Pons (tissue), 1 donor: ENCODE measurements at regions not wholly inside any gene's neighbourhood (a gene's known extent, or its start where the extent isn't known, plus 50 kb on each side); places are given as distances from the start of the nearest gene placed in this dataset.
"Not testable (repeated sequence)": the region's sequence is repeated elsewhere in the genome, so short reads cannot be mapped to it uniquely, and the experiment has no call there.

Experiments used
- DNase-seq: peaks from one replicate; pipeline ENCODE4 v3.0.0-alpha.2; 2016; ENCODE audit warnings: low spot score

- DNase-seq, result no peak
Measured at GRCh38 chr2:17255071-17255470, 263.2 kb downstream of the RAD51AP2 start.

- DNase-seq, result no peak
Measured at GRCh38 chr2:17254421-17254820, 263.8 kb downstream of the RAD51AP2 start.

- no peak for DNase-seq
Measured at GRCh38 chr2:17252258-17252657, 266.0 kb downstream of the RAD51AP2 start.

- no peak for DNase-seq
Measured at GRCh38 chr2:17251171-17251570, 267.1 kb downstream of the RAD51AP2 start.

GRCh38 chr2:17249249-17249648 is 269.0 kb downstream of the RAD51AP2 start:
- no peak for DNase-seq

- no peak for DNase-seq
Measured at GRCh38 chr2:17245906-17246305, 272.3 kb downstream of the RAD51AP2 start.

GRCh38 chr2:17242813-17243485 is 275.3 kb downstream of the RAD51AP2 start:
- DNase-seq, result no peak

GRCh38 chr2:17239550-17239949 is 278.7 kb downstream of the RAD51AP2 start:
- no peak for DNase-seq

- no peak for DNase-seq
Measured at GRCh38 chr2:17235167-17235566, 283.1 kb downstream of the RAD51AP2 start.

- no peak for DNase-seq
Measured at GRCh38 chr2:17232776-17233556, 285.3 kb downstream of the RAD51AP2 start.

GRCh38 chr2:17231394-17231965 is 286.8 kb downstream of the RAD51AP2 start:
- DNase-seq, result no peak

- no peak for DNase-seq
Measured at GRCh38 chr2:17229414-17229813, 288.8 kb downstream of the RAD51AP2 start.

- DNase-seq, result no peak
Measured at GRCh38 chr2:17228461-17228860, 289.8 kb downstream of the RAD51AP2 start.

GRCh38 chr2:17227856-17228255 is 290.4 kb downstream of the RAD51AP2 start:
- DNase-seq, result no peak

- DNase-seq, result no peak
Measured at GRCh38 chr2:17226941-17227490, 291.2 kb downstream of the RAD51AP2 start.

GRCh38 chr2:17223211-17223610 is 295.0 kb downstream of the RAD51AP2 start:
- DNase-seq, result no peak

GRCh38 chr2:17208511-17208910 is 309.7 kb downstream of the RAD51AP2 start:
- no peak for DNase-seq

- DNase-seq, result no peak
Measured at GRCh38 chr2:17206771-17207170, 311.5 kb downstream of the RAD51AP2 start.

- DNase-seq, result not testable (repeated sequence)
Measured at GRCh38 chr2:17204214-17204613, 314.0 kb downstream of the RAD51AP2 start.

GRCh38 chr2:17202628-17203027 is 315.6 kb downstream of the RAD51AP2 start:
- peak; percentile 55 for DNase-seq

- DNase-seq, result no peak
Measured at GRCh38 chr2:17199741-17200140, 318.5 kb downstream of the RAD51AP2 start.

- no peak for DNase-seq
Measured at GRCh38 chr2:17196380-17196779, 321.9 kb downstream of the RAD51AP2 start.

GRCh38 chr2:17195016-17195415 is 323.2 kb downstream of the RAD51AP2 start:
- no peak for DNase-seq
